Prostate gland (tissue), 2 donors: ENCODE measurements at regions not wholly inside any gene's neighbourhood (a gene's known extent, or its start where the extent isn't known, plus 50 kb on each side); places are given as distances from the start of the nearest gene placed in this dataset.

Experiments
- CTCF ChIP-seq, 4 experiments: fragments of 200-600 bp in 2 of 4; fragments of 450-650 bp in 2 of 4; sonication (generic) in 2 of 4; IDR thresholded peaks; 1 replicate in 3 of 4; 2 replicates in 1 of 4; pipeline ENCODE4 v1.5.1; 2016 to 2019; ENCODE audit warnings: antibody characterized with exemption in 4 of 4, mild to moderate bottlenecking in 2 of 4, moderate library complexity in 2 of 4
- POLR2A ChIP-seq: fragments of 450-650 bp; IDR thresholded peaks from one replicate; pipeline ENCODE4 v1.6.1; 2016; ENCODE audit warnings: antibody characterized with exemption, mild to moderate bottlenecking

DNA sequence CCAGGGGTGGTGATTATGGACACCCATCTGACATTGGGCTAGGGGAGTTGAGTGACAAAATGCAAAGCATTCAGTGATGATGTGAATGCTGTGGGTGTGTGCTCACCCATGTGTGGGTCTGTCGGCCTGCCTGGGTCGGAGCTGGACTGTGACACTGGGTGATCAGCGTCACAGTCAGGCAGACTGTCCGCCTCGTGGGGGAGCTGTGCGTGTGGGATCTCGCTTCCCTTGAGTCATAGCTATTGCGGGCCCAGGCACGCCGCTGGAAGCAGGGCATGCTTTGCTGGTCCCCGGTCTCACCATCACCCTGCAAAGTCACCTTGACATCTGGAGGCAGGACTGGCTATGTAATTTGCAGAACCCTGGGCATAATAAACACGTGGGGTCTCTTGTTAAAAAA, 156.9 kb upstream of the IGSF21 start:
- TF ChIP-seq CTCF (IDR thresholded peaks at IDR 0.05): no peak
- no peak for TF ChIP-seq POLR2A
